Panc1 (cell line): ENCODE measurements at regions not wholly inside any gene's neighbourhood (a gene's known extent, or its start where the extent isn't known, plus 50 kb on each side); places are given as distances from the start of the nearest gene placed in this dataset.
"Not testable (repeated sequence)": the region's sequence is repeated elsewhere in the genome, so short reads cannot be mapped to it uniquely, and the experiment has no call there.

Experiments
- ATAC-seq: fragments of 200-7000 bp; cut with Tn5 transposase; 2 replicates; pipeline ENCODE4 v1.9.1; 2020; ENCODE audit warnings: mild to moderate bottlenecking, moderate library complexity
- BruUV-seq: library from RNA; stranded (reverse); fragments of 400-500 nt; replicated peaks from 2 replicates; lab custom pipeline; 2021; lab: Mats Ljungman, UMichigan
- CTCF ChIA-PET: fragments of 300-600 bp; sonication (Branson Sonifier 250); formaldehyde crosslinking; loops from one replicate; lab custom pipeline; 2022; ENCODE audit warnings: antibody characterized with exemption; lab: Charles Lee
- POLR2A ChIA-PET: fragments of 300-600 bp; sonication (Branson Sonifier 250); formaldehyde crosslinking; loops from one replicate; lab custom pipeline; 2022; ENCODE audit warnings: antibody characterized with exemption; lab: Charles Lee
- DNase-seq: peaks from one replicate; pipeline ENCODE4 v3.0.0-alpha.2; 2010; ENCODE audit warnings: low read depth, low spot score
- H3K27ac ChIP-seq: 2 replicates; pipeline ENCODE4 v1.5.1; 2011; ENCODE audit warnings: mild to moderate bottlenecking, low read length, inconsistent platforms
- H3K27me3 ChIP-seq: fragments of 200-500 bp; sonication (Bioruptor generic); 2 replicates; pipeline ENCODE4 v1.6.0; 2014; ENCODE audit warnings: low read length, inconsistent platforms; ENCODE audit not compliant: control insufficient read depth, insufficient read depth
- H3K36me3 ChIP-seq: fragments of 200-500 bp; sonication (Bioruptor generic); 2 replicates; pipeline ENCODE4 v1.5.1; 2014; ENCODE audit warnings: inconsistent platforms, mild to moderate bottlenecking, low read length, moderate library complexity; ENCODE audit not compliant: control insufficient read depth, insufficient read depth
- H3K4me1 ChIP-seq: 2 replicates; pipeline ENCODE4 v1.5.1; 2011; ENCODE audit warnings: inconsistent platforms, mild to moderate bottlenecking, low read length, moderate library complexity; ENCODE audit not compliant: control insufficient read depth, insufficient read depth
- H3K4me3 ChIP-seq, 2 experiments: 2 replicates each; pipeline ENCODE4 v1.5.1; 2011 to 2012; ENCODE audit warnings: low read depth in 2 of 2, low read length in 2 of 2, mild to moderate bottlenecking in 2 of 2, inconsistent platforms in 1 of 2, moderate library complexity in 1 of 2
- H3K9me3 ChIP-seq: fragments of 200-500 bp; sonication (Bioruptor generic); 2 replicates; pipeline ENCODE4 v1.5.1; 2014; ENCODE audit warnings: low read depth, mild to moderate bottlenecking, inconsistent platforms, low read length, moderate library complexity; ENCODE audit not compliant: control insufficient read depth, insufficient read depth
- CTCF ChIP-seq: fragments of 450-650 bp; IDR thresholded peaks from 2 replicates; pipeline ENCODE4 v1.5.1; 2017; ENCODE audit warnings: mild to moderate bottlenecking
- POLR2AphosphoS5 ChIP-seq: IDR thresholded peaks from 2 replicates; pipeline ENCODE4 v1.6.1; 2012; ENCODE audit warnings: mild to moderate bottlenecking, low read depth, low read length, moderate library complexity
- REST ChIP-seq, 2 experiments: IDR thresholded peaks; 2 replicates each; pipeline ENCODE4 v1.6.1; 2011 to 2012; ENCODE audit warnings: low read depth in 2 of 2, control low read depth in 1 of 2, low read length in 1 of 2, mild to moderate bottlenecking in 1 of 2, moderate library complexity in 1 of 2; ENCODE audit not compliant: insufficient read depth in 1 of 2
- SIN3A ChIP-seq: IDR thresholded peaks from 2 replicates; pipeline ENCODE4 v1.6.1; 2012; ENCODE audit warnings: low read depth, mild to moderate bottlenecking, low read length, moderate library complexity, borderline replicate concordance; ENCODE audit not compliant: insufficient read depth
- TCF7L2 ChIP-seq: IDR thresholded peaks from 2 replicates; pipeline ENCODE4 v1.6.1; 2011; ENCODE audit warnings: mild to moderate bottlenecking, low read depth, low read length, inconsistent platforms
- in situ Hi-C: cut with HindIII; loops from 2 replicates; pipeline ENCODE4 v1.10.0; 2016; ENCODE audit warnings: low sequenced_read_pairs, low pct_unique_long_range_greater_than_20kb
- intact Hi-C: fragments of 100-400 bp; cut with micrococcal nuclease; formaldehyde crosslinking; loops from one replicate; pipeline ENCODE4 v1.10.0; 2022; ENCODE audit not compliant: unreplicated experiment

GRCh38 chr17:54694287-54694887 is 206.3 kb upstream of the TOM1L1 start:
- H3K4me3 ChIP-seq: no peak overlapping the region
- no TSS peak for BruUV-seq
- in situ Hi-C loops: no loop called here
- no peak for TF ChIP-seq POLR2AphosphoS5
- TF ChIP-seq TCF7L2: no peak
- TF ChIP-seq SIN3A: no peak
- TF ChIP-seq CTCF: no peak
- no peak for TF ChIP-seq REST (IDR thresholded peaks at IDR 0.05; ENCODE audit: insufficient read depth in 1 of 2, low read depth in 2 of 2, low read length in 1 of 2)
- ATAC-seq: no peak
- no peaks in the 10 kb centered on the region for H3K4me1 ChIP-seq
- intact Hi-C loops: no loop called here
- ChIA-PET CTCF (no interaction called here), POLR2A (no interaction called here)
- H3K27ac ChIP-seq: no peak overlapping the region
- no peaks in the 10 kb centered on the region for H3K9me3 ChIP-seq
- H3K27me3 ChIP-seq: no peaks in the 10 kb centered on the region
- H3K36me3 ChIP-seq: no peaks in the 10 kb centered on the region
- DNase-seq: no peak

GRCh38 chr17:54712798-54713197 is 187.9 kb upstream of the TOM1L1 start:
- H3K27me3 ChIP-seq, ATAC-seq, POLR2A ChIA-PET, H3K9me3 ChIP-seq, H3K27ac ChIP-seq, in situ Hi-C loops, intact Hi-C loops, H3K4me3 ChIP-seq, BruUV-seq, CTCF ChIA-PET, H3K4me1 ChIP-seq, H3K36me3 ChIP-seq, DNase-seq: not testable (repeated sequence)

- Histone ChIP-seq H3K27me3 (no peaks in the 10 kb centered on the region), H3K27ac (no peak overlapping the region), H3K4me1 (no peaks in the 10 kb centered on the region), H3K9me3 (no peaks in the 10 kb centered on the region), H3K4me3 (no peak overlapping the region), H3K36me3 (no peaks in the 10 kb centered on the region)
- no TSS peak for BruUV-seq
- CTCF ChIA-PET: no interaction called here
- DNase-seq: no peak
- intact Hi-C loops (no loop called here), in situ Hi-C loops (no loop called here)
- POLR2A ChIA-PET: no interaction called here
- ATAC-seq: no peak
- TF ChIP-seq SIN3A (no peak), POLR2AphosphoS5 (no peak), REST (IDR thresholded peaks at IDR 0.05; ENCODE audit: insufficient read depth in 1 of 2, low read depth in 2 of 2, low read length in 1 of 2) (no peak), TCF7L2 (no peak), CTCF (no peak)
Observed at GRCh38 chr17:54718286-54718685, 182.4 kb upstream of the TOM1L1 start.
